ENCODE measurements at regions not wholly inside any gene's neighbourhood (a gene's known extent, or its start where the extent isn't known, plus 50 kb on each side); places are given as distances from the start of the nearest gene placed in this dataset.

GRCh38 chr19:31963746-31964145 is 381.7 kb upstream of the ZNF507 start:
- WGBS (ENCODE audit: missing lambda C conversion rate) = 15% methylated on average over 4 of the region's 4 CpGs
- TF ChIP-seq HOXB5 (CRISPR knock-in tag; IDR thresholded peaks at IDR 0.05) (no peak), ZFP36 (IDR thresholded peaks at IDR 0.05; ENCODE audit: borderline replicate concordance, partially characterized antibody) (no peak), FOXS1 (CRISPR knock-in tag; IDR thresholded peaks at IDR 0.05) (no peak), HES2 (IDR thresholded peaks at IDR 0.05) (no peak), JUN (IDR thresholded peaks at IDR 0.05) (no peak), MAFK (IDR thresholded peaks at IDR 0.05; ENCODE audit: partially characterized antibody) (no peak), NR3C1 (IDR thresholded peaks at IDR 0.05) (no peak), FOSL2 (IDR thresholded peaks at IDR 0.05) (no peak), FOSL2 (CRISPR knock-in tag; IDR thresholded peaks at IDR 0.05) (no peak), HOXB13 (CRISPR knock-in tag; IDR thresholded peaks at IDR 0.05; ENCODE audit: low read depth) (no peak)
- Histone ChIP-seq H3K4me1 (no peaks in the 10 kb centered on the region), H3K27ac (no peak overlapping the region), H3K9me3 (no peaks in the 10 kb centered on the region), H3K4me3 (no peak overlapping the region), H3K4me2 (no peak overlapping the region)
- FAIRE-seq (no peak), DNase-seq (ENCODE audit: low read depth in 1 of 2, low spot score in 1 of 2) (no peak), ATAC-seq (no peak)
- CTCF ChIA-PET = interaction anchor here (0.6 to 1.2 kb wide), 2 partner anchors 53 to 962 kb away, joined by 3 read pairs; no protein-coding TSS in a partner anchor
- POLR2A ChIA-PET = no interaction called here

- Histone ChIP-seq H3K4me2 (no peak overlapping the region), H3K4me1 (no peaks in the 10 kb centered on the region), H3K4me3 (no peak overlapping the region), H3K27ac (no peak overlapping the region), H3K9me3 (0 out of 3 replicates have a peak, but pooled peaks cover 6% of the 10 kb centered on the region)
- TF ChIP-seq RCOR1 (IDR thresholded peaks at IDR 0.05; ENCODE audit: low read depth, low read length) (no peak), PHF8 (IDR thresholded peaks at IDR 0.05; ENCODE audit: borderline replicate concordance, low read depth) (no peak), HEYL (CRISPR knock-in tag; IDR thresholded peaks at IDR 0.05) (no peak), E2F6 (IDR thresholded peaks at IDR 0.05; ENCODE audit: borderline replicate concordance, low read depth) (no peak), RAD21 (conservative IDR thresholded peaks at IDR 0.05 in 1 of 2, IDR thresholded peaks at IDR 0.05 in 1 of 2) (no peak), EHMT2 (IDR thresholded peaks at IDR 0.05; ENCODE audit: low read depth) (no peak), ELK1 (IDR thresholded peaks at IDR 0.05; ENCODE audit: low read depth, low read length) (no peak), CHD2 (IDR thresholded peaks at IDR 0.05; ENCODE audit: low read length, partially characterized antibody) (no peak), ATOH8 (CRISPR knock-in tag; IDR thresholded peaks at IDR 0.05; ENCODE audit: low read depth) (no peak)
- CTCF ChIA-PET = interaction anchor here (1.2 to 1.6 kb wide), 3 partner anchors 10 to 256 kb away, joined by 3 to 5 read pairs (median 4); no protein-coding TSS in a partner anchor
- 1% methylated on average over 5 of the region's 5 CpGs for WGBS (ENCODE audit: missing lambda C conversion rate)
- POLR2A ChIA-PET = no interaction called here
- FAIRE-seq = no peak
- DNase-seq (ENCODE audit: low read depth in 1 of 2, low spot score in 1 of 2) = no peak
- ATAC-seq = no peak
Measured at GRCh38 chr19:31969016-31969415, 376.4 kb upstream of the ZNF507 start.

- H3K4me3 ChIP-seq = no peak overlapping the region
- H3K4me2 ChIP-seq = no peak overlapping the region
- WGBS (ENCODE audit: missing lambda C conversion rate) = 11% methylated on average over 2 of the region's 2 CpGs
- no peaks in the 10 kb centered on the region for H3K4me1 ChIP-seq
- ChIA-PET CTCF (interaction anchor here (1.4 kb wide), 1 partner anchor 11 kb away, joined by 5 read pairs; no protein-coding TSS in a partner anchor), POLR2A (no interaction called here)
- peak; percentile 67 for FAIRE-seq
- no peak for ATAC-seq
- 0 out of 3 replicates have a peak, but pooled peaks cover 6% of the 10 kb centered on the region for H3K9me3 ChIP-seq
- DNase-seq (ENCODE audit: low read depth in 1 of 2, low spot score in 1 of 2) = no peak
- H3K27ac ChIP-seq = no peak overlapping the region
- TF ChIP-seq PHF8 (IDR thresholded peaks at IDR 0.05; ENCODE audit: borderline replicate concordance, low read depth) (no peak), KDM1A (IDR thresholded peaks at IDR 0.05; ENCODE audit: low read depth) (no peak), CHD2 (IDR thresholded peaks at IDR 0.05; ENCODE audit: low read length, partially characterized antibody) (no peak), ZFP36 (IDR thresholded peaks at IDR 0.05; ENCODE audit: borderline replicate concordance, partially characterized antibody) (no peak), JUN (IDR thresholded peaks at IDR 0.05) (no peak), BCL3 (IDR thresholded peaks at IDR 0.05) (no peak), MAX (IDR thresholded peaks at IDR 0.05) (no peak), RFX5 (IDR thresholded peaks at IDR 0.05) (no peak), MAFK (IDR thresholded peaks at IDR 0.05; ENCODE audit: partially characterized antibody) (no peak), BHLHE40 (IDR thresholded peaks at IDR 0.05; ENCODE audit: low read depth, low read length) (no peak), NPAS2 (CRISPR knock-in tag; IDR thresholded peaks at IDR 0.05; ENCODE audit: borderline replicate concordance) (no peak), RNF2 (IDR thresholded peaks at IDR 0.05; ENCODE audit: borderline replicate concordance, low read depth) (no peak), CEBPB (IDR thresholded peaks at IDR 0.05) (no peak), HEYL (CRISPR knock-in tag; IDR thresholded peaks at IDR 0.05) (no peak), ZNF302 (CRISPR knock-in tag; IDR thresholded peaks at IDR 0.05) (no peak), CHD4 (IDR thresholded peaks at IDR 0.05; ENCODE audit: borderline replicate concordance) (no peak), JUNB (IDR thresholded peaks at IDR 0.05) (no peak), RARB (CRISPR knock-in tag; IDR thresholded peaks at IDR 0.05) (no peak), ESRRA (IDR thresholded peaks at IDR 0.05; ENCODE audit: borderline replicate concordance, low read length) (no peak)
Measured at GRCh38 chr19:31970027-31970461, 375.4 kb upstream of the ZNF507 start.

Data from A549 (cell line).